Mammary epithelial cell (primary cell): ENCODE measurements at regions not wholly inside any gene's neighbourhood (a gene's known extent, or its start where the extent isn't known, plus 50 kb on each side); places are given as distances from the start of the nearest gene placed in this dataset.

Source experiments
- CTCF ChIP-seq, 2 donors: IDR thresholded peaks in 1 of 2; conservative IDR thresholded peaks in 1 of 2; 2 replicates each; pipeline ENCODE4 v1.5.1; 2011 to 2012; ENCODE audit warnings: inconsistent platforms in 2 of 2, low read length in 2 of 2, mild to moderate bottlenecking in 2 of 2, control low read depth in 1 of 2, low read depth in 1 of 2; ENCODE audit not compliant: insufficient read depth in 1 of 2; ENCODE audit errors: extremely low read depth in 1 of 2
- EZH2 ChIP-seq: IDR thresholded peaks from 2 replicates; pipeline ENCODE4 v1.6.1; 2012; ENCODE audit warnings: low read length, inconsistent platforms, borderline replicate concordance

DNA sequence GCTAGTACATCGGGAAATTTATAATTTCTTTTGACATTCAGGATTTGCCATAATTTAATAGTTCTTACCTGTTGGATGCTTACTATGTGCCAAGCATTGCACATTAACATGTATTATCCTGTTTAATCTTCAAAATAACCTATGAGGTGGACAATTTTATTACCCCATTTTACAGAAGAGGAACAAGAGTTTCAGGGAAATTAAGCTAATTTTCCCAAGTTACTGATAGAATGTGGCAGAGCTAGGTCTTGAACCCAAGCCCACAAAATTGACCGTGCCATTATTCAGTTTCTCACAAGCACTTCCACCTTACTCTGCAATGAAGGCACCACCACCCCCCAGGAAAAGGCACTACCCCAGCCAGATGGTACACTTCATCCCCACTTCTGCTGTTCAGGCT is 161.1 kb upstream of the PLEKHG7 start:
- TF ChIP-seq CTCF (conservative IDR thresholded peaks at IDR 0.05 in 1 of 2, IDR thresholded peaks at IDR 0.05 in 1 of 2; ENCODE audit: extremely low read depth in 1 of 2, insufficient read depth in 1 of 2, low read depth in 1 of 2, low read length in 2 of 2) (no peak), EZH2 (no peak)
